Stomach (tissue), 4 donors: ENCODE measurements at regions not wholly inside any gene's neighbourhood (a gene's known extent, or its start where the extent isn't known, plus 50 kb on each side); places are given as distances from the start of the nearest gene placed in this dataset.

Experiments
- CTCF ChIP-seq, 7 experiments: fragments of 450-650 bp in 4 of 7; fragments of 200-600 bp in 3 of 7; sonication (generic) in 3 of 7; IDR thresholded peaks; one replicate each; pipeline ENCODE4 v1.5.1; 2016 to 2019; ENCODE audit warnings: antibody characterized with exemption in 7 of 7, control low read depth in 2 of 7, mild to moderate bottlenecking in 1 of 7
- POLR2A ChIP-seq, 4 donors: fragments of 450-650 bp; IDR thresholded peaks; one replicate each; pipeline ENCODE4 v1.6.1; 2016; ENCODE audit warnings: antibody characterized with exemption in 4 of 4, control low read depth in 2 of 4, mild to moderate bottlenecking in 1 of 4, moderate library complexity in 1 of 4
- POLR2AphosphoS5 ChIP-seq, 3 donors: sonication (generic); formaldehyde crosslinking; IDR thresholded peaks; one replicate each; pipeline ENCODE4 v1.6.1; 2016; ENCODE audit warnings: antibody characterized with exemption in 3 of 3

- TF ChIP-seq POLR2AphosphoS5 (IDR thresholded peaks at IDR 0.05) (no peak), CTCF (IDR thresholded peaks at IDR 0.05) (no peak), POLR2A (IDR thresholded peaks at IDR 0.05) (no peak)
Observed at GRCh38 chr3:182603501-182603900, 189.8 kb upstream of the ATP11B start.
